DND-41 (cell line): ENCODE measurements at regions not wholly inside any gene's neighbourhood (a gene's known extent, or its start where the extent isn't known, plus 50 kb on each side); places are given as distances from the start of the nearest gene placed in this dataset.

Experiments
- ATAC-seq: fragments of 200-7000 bp; cut with Tn5 transposase; 3 replicates; pipeline ENCODE4 v1.9.1; 2021; ENCODE audit warnings: low read depth; ENCODE audit not compliant: insufficient read depth
- DNase-seq: peaks from one replicate; pipeline ENCODE4 v3.0.0-alpha.2; 2020
- H2AFZ ChIP-seq: 2 replicates; pipeline ENCODE4 v1.6.0; 2012; ENCODE audit warnings: low read depth, low read length
- H3K27ac ChIP-seq: 2 replicates; pipeline ENCODE4 v1.5.1; 2012; ENCODE audit warnings: low read length, inconsistent platforms
- H3K27me3 ChIP-seq: fragments of 200-600 bp; sonication (generic); 2 replicates; pipeline ENCODE4 v1.6.0; 2012; ENCODE audit warnings: low read length, mild to moderate bottlenecking, inconsistent platforms; ENCODE audit not compliant: insufficient read depth, poor library complexity
- H3K36me3 ChIP-seq: 2 replicates; pipeline ENCODE4 v1.5.1; 2012; ENCODE audit warnings: low read length, inconsistent platforms; ENCODE audit not compliant: insufficient read depth
- H3K4me1 ChIP-seq: 2 replicates; pipeline ENCODE4 v1.5.1; 2012; ENCODE audit warnings: mild to moderate bottlenecking, low read length; ENCODE audit not compliant: insufficient read depth
- H3K4me2 ChIP-seq: 2 replicates; pipeline ENCODE4 v1.6.0; 2012; ENCODE audit warnings: mild to moderate bottlenecking, moderate library complexity, low read length, inconsistent platforms; ENCODE audit not compliant: insufficient read depth
- H3K4me3 ChIP-seq, 2 experiments: fragments of 200-600 bp in 1 of 2; shearing (Covaris generic) in 1 of 2; 2 replicates each; pipeline ENCODE4 v1.5.1; 2012 to 2016; ENCODE audit warnings: inconsistent platforms in 2 of 2, low read length in 2 of 2, mild to moderate bottlenecking in 2 of 2, low read depth in 1 of 2, moderate library complexity in 1 of 2
- H3K79me2 ChIP-seq: 2 replicates; pipeline ENCODE4 v1.6.0; 2012; ENCODE audit warnings: low read length, inconsistent platforms; ENCODE audit not compliant: insufficient read depth
- H3K9ac ChIP-seq: 2 replicates; pipeline ENCODE4 v1.6.0; 2012; ENCODE audit warnings: low read depth, mild to moderate bottlenecking, inconsistent platforms, low read length, moderate library complexity
- H3K9me3 ChIP-seq: 2 replicates; pipeline ENCODE4 v1.5.1; 2012; ENCODE audit warnings: low read length, moderate library complexity, mild to moderate bottlenecking, inconsistent platforms; ENCODE audit not compliant: insufficient read depth, severe bottlenecking
- H4K20me1 ChIP-seq: 2 replicates; pipeline ENCODE4 v1.6.0; 2012; ENCODE audit warnings: low read length; ENCODE audit not compliant: insufficient read depth
- EZH2 ChIP-seq: IDR thresholded peaks from 3 replicates; pipeline ENCODE4 v1.6.1; 2012; ENCODE audit warnings: borderline replicate concordance, low read depth, mild to moderate bottlenecking, moderate library complexity, low read length, inconsistent platforms; ENCODE audit not compliant: severe bottlenecking
- TF ChIP-seq, protein P1 (sequence below): IDR thresholded peaks from 2 replicates; pipeline ENCODE4 v1.5.1; 2012; ENCODE audit warnings: borderline replicate concordance, low read length, moderate library complexity, mild to moderate bottlenecking; ENCODE audit not compliant: poor library complexity, severe bottlenecking; ENCODE audit errors: extremely low read depth

- Histone ChIP-seq H3K4me3 (no peak overlapping the region), H3K27me3 (no peaks in the 10 kb centered on the region), H3K9ac (no peak overlapping the region), H3K4me2 (no peak overlapping the region), H2AFZ (no peak overlapping the region), H3K27ac (no peak overlapping the region), H3K4me1 (no peaks in the 10 kb centered on the region), H3K79me2 (no peaks in the 10 kb centered on the region), H4K20me1 (no peaks in the 10 kb centered on the region), H3K9me3 (no peaks in the 10 kb centered on the region), H3K36me3 (no peaks in the 10 kb centered on the region)
- TF ChIP-seq EZH2, result no peak
- DNase-seq (no peak), ATAC-seq (no peak)
Measured at GRCh38 chr1:198472997-198473396, 67.5 kb downstream of the ATP6V1G3 start.

DNA sequence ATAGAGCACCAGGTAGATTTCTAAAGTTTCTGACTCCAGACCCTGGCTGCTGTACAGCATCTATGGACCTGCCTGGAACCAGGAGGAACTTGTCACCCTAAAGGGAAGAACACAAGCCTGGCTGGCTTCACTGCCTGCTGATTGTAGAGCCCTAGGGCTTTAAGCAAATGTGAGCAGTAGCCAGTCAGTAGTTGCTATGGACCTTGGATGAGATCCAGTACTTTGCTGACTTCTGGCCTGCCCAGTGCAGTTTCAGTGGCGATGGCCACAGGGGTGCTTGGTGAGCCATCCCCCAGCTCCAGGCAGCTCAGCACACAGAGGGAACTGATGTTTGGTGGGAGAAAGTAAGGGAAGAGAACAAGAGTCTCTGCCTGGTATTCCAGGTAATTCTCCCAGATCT lies 68.4 kb downstream of the ATP6V1G3 start:
- no peak for TF ChIP-seq EZH2
- TF ChIP-seq, protein P1, sequence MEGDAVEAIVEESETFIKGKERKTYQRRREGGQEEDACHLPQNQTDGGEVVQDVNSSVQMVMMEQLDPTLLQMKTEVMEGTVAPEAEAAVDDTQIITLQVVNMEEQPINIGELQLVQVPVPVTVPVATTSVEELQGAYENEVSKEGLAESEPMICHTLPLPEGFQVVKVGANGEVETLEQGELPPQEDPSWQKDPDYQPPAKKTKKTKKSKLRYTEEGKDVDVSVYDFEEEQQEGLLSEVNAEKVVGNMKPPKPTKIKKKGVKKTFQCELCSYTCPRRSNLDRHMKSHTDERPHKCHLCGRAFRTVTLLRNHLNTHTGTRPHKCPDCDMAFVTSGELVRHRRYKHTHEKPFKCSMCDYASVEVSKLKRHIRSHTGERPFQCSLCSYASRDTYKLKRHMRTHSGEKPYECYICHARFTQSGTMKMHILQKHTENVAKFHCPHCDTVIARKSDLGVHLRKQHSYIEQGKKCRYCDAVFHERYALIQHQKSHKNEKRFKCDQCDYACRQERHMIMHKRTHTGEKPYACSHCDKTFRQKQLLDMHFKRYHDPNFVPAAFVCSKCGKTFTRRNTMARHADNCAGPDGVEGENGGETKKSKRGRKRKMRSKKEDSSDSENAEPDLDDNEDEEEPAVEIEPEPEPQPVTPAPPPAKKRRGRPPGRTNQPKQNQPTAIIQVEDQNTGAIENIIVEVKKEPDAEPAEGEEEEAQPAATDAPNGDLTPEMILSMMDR, result no peak
- no peak for DNase-seq
- no peak for ATAC-seq
- H3K4me1 ChIP-seq, result no peaks in the 10 kb centered on the region
- no peak overlapping the region for H3K4me2 ChIP-seq
- H3K79me2 ChIP-seq, result no peaks in the 10 kb centered on the region
- no peak overlapping the region for H3K27ac ChIP-seq
- no peaks in the 10 kb centered on the region for H4K20me1 ChIP-seq
- no peaks in the 10 kb centered on the region for H3K9me3 ChIP-seq
- H3K36me3 ChIP-seq, result no peaks in the 10 kb centered on the region
- no peak overlapping the region for H3K9ac ChIP-seq
- no peaks in the 10 kb centered on the region for H3K27me3 ChIP-seq
- no peak overlapping the region for H3K4me3 ChIP-seq
- H2AFZ ChIP-seq, result peak overlapping the region; percentile 15; the same call in 1 of the 2 replicates

DNA sequence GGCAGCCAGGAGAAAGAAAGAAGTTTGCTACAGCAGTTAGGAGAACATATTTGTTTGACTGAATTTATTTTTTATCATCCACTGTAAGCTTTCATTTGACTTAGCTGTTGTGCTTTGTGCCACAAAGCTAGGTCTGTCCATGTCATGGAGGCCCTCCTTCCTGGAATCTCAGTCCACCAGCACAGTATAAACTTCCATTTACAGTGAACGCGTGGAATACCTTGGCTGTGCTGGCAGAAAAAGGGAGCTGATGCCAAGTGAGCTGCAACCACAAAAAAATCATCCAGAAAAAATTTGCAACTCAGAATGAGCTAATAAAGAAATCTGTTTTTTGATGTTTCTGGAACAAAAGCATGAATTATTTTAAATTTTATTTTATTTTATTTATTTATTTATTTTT lies 72.6 kb downstream of the ATP6V1G3 start:
- ATAC-seq (no peak), DNase-seq (no peak)
- H3K9me3 ChIP-seq, result no peaks in the 10 kb centered on the region
- no peaks in the 10 kb centered on the region for H3K27me3 ChIP-seq
- H3K79me2 ChIP-seq, result no peaks in the 10 kb centered on the region
- H3K9ac ChIP-seq, result no peak overlapping the region
- H3K4me3 ChIP-seq, result no peak overlapping the region
- no peak overlapping the region for H3K27ac ChIP-seq
- H3K4me1 ChIP-seq, result peaks cover 5% of the 10 kb centered on the region
- no peaks in the 10 kb centered on the region for H4K20me1 ChIP-seq
- no peak overlapping the region for H3K4me2 ChIP-seq
- TF ChIP-seq EZH2, result no peak
- TF ChIP-seq, protein P1, result no peak
- H3K36me3 ChIP-seq, result no peaks in the 10 kb centered on the region
- no peak overlapping the region for H2AFZ ChIP-seq

DNA sequence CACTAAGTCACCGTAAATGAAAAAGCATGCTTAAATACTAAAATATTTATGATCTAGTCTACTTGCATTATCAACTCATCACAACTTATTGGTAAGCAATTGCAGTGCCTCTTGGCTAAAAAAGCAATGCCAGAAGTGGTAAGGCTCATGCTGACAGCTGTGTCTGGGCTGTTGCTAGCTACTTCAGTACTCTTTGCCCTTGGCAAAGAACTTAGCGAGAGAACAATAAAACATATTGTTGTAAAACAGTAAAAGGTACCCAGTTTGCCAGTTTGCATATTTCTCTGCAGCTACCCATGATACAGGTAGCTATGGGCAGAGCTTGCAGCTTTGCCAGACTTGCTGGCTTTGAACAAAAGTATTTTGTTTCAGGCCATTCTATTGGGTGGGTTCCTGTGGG lies 73.1 kb downstream of the ATP6V1G3 start:
- Histone ChIP-seq H3K9ac (no peak overlapping the region), H4K20me1 (no peaks in the 10 kb centered on the region), H3K4me2 (no peak overlapping the region), H3K36me3 (no peaks in the 10 kb centered on the region), H3K27me3 (no peaks in the 10 kb centered on the region), H3K27ac (no peak overlapping the region), H2AFZ (no peak overlapping the region), H3K4me3 (no peak overlapping the region), H3K79me2 (no peaks in the 10 kb centered on the region), H3K4me1 (peaks cover 5% of the 10 kb centered on the region), H3K9me3 (no peaks in the 10 kb centered on the region)
- DNase-seq (no peak), ATAC-seq (no peak)
- TF ChIP-seq, protein P1, result no peak
- TF ChIP-seq EZH2, result no peak
